CD8-positive, alpha-beta memory T cell (primary cell): ENCODE measurements at regions not wholly inside any gene's neighbourhood (a gene's known extent, or its start where the extent isn't known, plus 50 kb on each side); places are given as distances from the start of the nearest gene placed in this dataset.

Source experiments
- CTCF ChIA-PET: fragments of 350-600 bp; sonication (Branson Sonifier 250); formaldehyde crosslinking; loops from one replicate; lab custom pipeline; 2021; ENCODE audit warnings: antibody characterized with exemption; lab: Charles Lee
- POLR2A ChIA-PET: fragments of 350-600 bp; sonication (Branson Sonifier 250); formaldehyde crosslinking; loops from one replicate; lab custom pipeline; 2021; ENCODE audit warnings: antibody characterized with exemption; lab: Charles Lee
- DNase-seq, 5 donors: peaks; one replicate each; pipeline versions ENCODE4 v3.0.0 to v3.0.0-alpha.2; 2020 to 2022; ENCODE audit warnings: mixed read lengths in 1 of 5
- H3K27ac ChIP-seq: one replicate; pipeline ENCODE4 v1.7.0; 2013; ENCODE audit warnings: low read depth, mild to moderate bottlenecking, low read length, moderate library complexity
- H3K27me3 ChIP-seq: 2 replicates; pipeline ENCODE4 v1.7.0; 2013; ENCODE audit warnings: low read length, mild to moderate bottlenecking; ENCODE audit not compliant: insufficient read depth, poor library complexity, severe bottlenecking
- H3K36me3 ChIP-seq: 2 replicates; pipeline ENCODE4 v1.7.0; 2013; ENCODE audit warnings: mild to moderate bottlenecking, low read length, moderate library complexity; ENCODE audit not compliant: insufficient read depth
- H3K4me1 ChIP-seq: 2 replicates; pipeline ENCODE4 v1.7.0; 2013; ENCODE audit warnings: mild to moderate bottlenecking, low read length, moderate library complexity; ENCODE audit not compliant: insufficient read depth
- H3K4me3 ChIP-seq: 2 replicates; pipeline ENCODE4 v1.7.0; 2013; ENCODE audit warnings: mild to moderate bottlenecking, low read length
- H3K9me3 ChIP-seq: 2 replicates; pipeline ENCODE4 v1.7.0; 2013; ENCODE audit warnings: mild to moderate bottlenecking, low read length
- H3K27ac Mint-ChIP-seq, 8 donors: one replicate each; pipeline ENCODE4 v1.8.0; 2020 to 2021; ENCODE audit warnings: mixed read lengths in 8 of 8, mild to moderate bottlenecking in 6 of 8, inconsistent platforms in 3 of 8, moderate library complexity in 3 of 8
- H3K27me3 Mint-ChIP-seq, 2 donors: one replicate each; pipeline ENCODE4 v1.8.0; 2020 to 2021; ENCODE audit warnings: mixed read lengths in 2 of 2, mild to moderate bottlenecking in 1 of 2, moderate library complexity in 1 of 2
- H3K36me3 Mint-ChIP-seq, 3 donors: one replicate each; pipeline ENCODE4 v1.8.0; 2020 to 2021; ENCODE audit warnings: mixed read lengths in 3 of 3, inconsistent platforms in 1 of 3, mild to moderate bottlenecking in 1 of 3
- H3K4me1 Mint-ChIP-seq, 3 donors: one replicate each; pipeline ENCODE4 v1.8.0; 2020 to 2021; ENCODE audit warnings: mixed read lengths in 3 of 3, inconsistent platforms in 1 of 3, mild to moderate bottlenecking in 1 of 3
- H3K4me3 Mint-ChIP-seq, 7 donors: one replicate each; pipeline ENCODE4 v1.8.0; 2020 to 2021; ENCODE audit warnings: mixed read lengths in 7 of 7, mild to moderate bottlenecking in 6 of 7, moderate library complexity in 4 of 7, inconsistent platforms in 2 of 7
- H3K9me3 Mint-ChIP-seq, 5 donors: one replicate each; pipeline ENCODE4 v1.8.0; 2020 to 2022; ENCODE audit warnings: mixed read lengths in 5 of 5, mild to moderate bottlenecking in 3 of 5, moderate library complexity in 2 of 5, inconsistent platforms in 1 of 5

DNA sequence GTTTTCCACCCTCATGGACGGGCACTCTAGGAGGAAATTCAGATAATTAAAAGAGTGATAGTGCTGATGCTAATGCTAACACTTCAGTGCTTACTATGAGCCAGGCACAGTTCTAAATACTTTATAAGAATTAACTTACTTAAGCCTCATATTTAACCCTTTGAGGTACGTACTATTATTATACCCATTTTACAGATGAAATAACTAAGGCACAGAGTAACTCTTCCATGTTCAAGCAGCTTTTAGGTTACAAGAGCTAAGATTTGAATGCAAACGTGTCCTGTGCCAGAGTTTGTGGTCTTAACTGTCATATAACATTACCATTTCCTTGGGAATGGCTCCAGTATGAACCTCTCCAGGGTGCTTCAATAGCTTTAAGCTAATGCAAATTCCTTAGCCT, 114.7 kb upstream of the PRR23C start:
- H3K9me3 ChIP-seq: no peaks in the 10 kb centered on the region
- H3K27ac ChIP-seq: no peak overlapping the region
- no peak overlapping the region for H3K27ac Mint-ChIP-seq
- H3K27me3 Mint-ChIP-seq: peaks cover 0 to 1% of the 10 kb centered on the region in 2 donors
- no peak overlapping the region for H3K4me3 ChIP-seq
- no peaks in the 10 kb centered on the region for H3K36me3 Mint-ChIP-seq
- H3K4me1 ChIP-seq: no peaks in the 10 kb centered on the region
- peaks cover 0 to 6% (median 0%) of the 10 kb centered on the region in 5 donors for H3K9me3 Mint-ChIP-seq
- ChIA-PET POLR2A (no interaction called here), CTCF (no interaction called here)
- H3K4me3 Mint-ChIP-seq: no peak overlapping the region
- no peaks in the 10 kb centered on the region for H3K36me3 ChIP-seq
- no peaks in the 10 kb centered on the region for H3K27me3 ChIP-seq
- DNase-seq: no peak
- no peaks in the 10 kb centered on the region for H3K4me1 Mint-ChIP-seq

DNA sequence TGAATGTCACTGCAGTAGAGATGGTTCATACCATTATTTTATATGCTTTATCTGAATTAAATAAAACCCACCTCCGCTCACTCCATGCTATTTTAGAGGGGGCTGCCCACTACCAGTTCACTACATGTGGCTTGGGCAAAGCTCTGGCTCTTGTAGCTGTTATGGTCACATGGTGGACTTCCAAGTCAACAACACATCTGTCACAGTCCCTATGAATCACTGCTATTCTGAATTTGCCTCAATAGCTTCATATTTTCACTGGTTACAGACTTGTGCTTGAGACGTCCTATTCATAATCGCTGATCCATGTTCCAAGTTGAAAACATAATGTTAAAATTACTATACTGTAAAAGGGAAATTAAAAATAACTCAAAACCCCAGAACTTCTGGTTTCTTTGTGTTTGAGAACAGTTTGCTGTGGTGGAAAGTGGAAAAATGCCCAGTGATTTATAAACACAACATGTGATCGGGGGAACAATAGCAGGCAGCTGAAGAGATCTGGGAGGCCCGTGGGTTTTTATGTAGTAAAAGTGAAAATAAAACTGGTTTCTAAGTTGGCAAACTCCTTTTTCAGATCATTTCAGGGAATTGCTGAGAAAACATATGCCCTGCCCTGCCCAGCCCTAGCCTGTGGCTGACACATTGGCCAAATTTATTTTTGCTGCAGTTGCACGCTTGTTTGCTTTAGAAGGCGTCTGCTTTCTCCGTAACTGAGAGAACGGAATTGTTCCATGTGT, 128.8 kb upstream of the PRR23C start:
- Histone ChIP-seq H3K27ac (no peak overlapping the region), H3K4me3 (no peak overlapping the region), H3K4me1 (no peaks in the 10 kb centered on the region), H3K9me3 (no peaks in the 10 kb centered on the region), H3K27me3 (no peaks in the 10 kb centered on the region), H3K36me3 (no peaks in the 10 kb centered on the region)
- Mint-ChIP-seq H3K4me3 (peak overlapping the region in 1 of 7 donors; percentile 13), H3K4me1 (peaks cover 2 to 4% (median 3%) of the 10 kb centered on the region in 3 donors), H3K9me3 (peaks cover 0 to 11% (median 4%) of the 10 kb centered on the region in 5 donors), H3K27me3 (peaks cover 11 to 12% of the 10 kb centered on the region in 2 donors), H3K27ac (no peak overlapping the region), H3K36me3 (no peaks in the 10 kb centered on the region)
- ChIA-PET CTCF (no interaction called here), POLR2A (no interaction called here)
- DNase-seq: no peak

DNA sequence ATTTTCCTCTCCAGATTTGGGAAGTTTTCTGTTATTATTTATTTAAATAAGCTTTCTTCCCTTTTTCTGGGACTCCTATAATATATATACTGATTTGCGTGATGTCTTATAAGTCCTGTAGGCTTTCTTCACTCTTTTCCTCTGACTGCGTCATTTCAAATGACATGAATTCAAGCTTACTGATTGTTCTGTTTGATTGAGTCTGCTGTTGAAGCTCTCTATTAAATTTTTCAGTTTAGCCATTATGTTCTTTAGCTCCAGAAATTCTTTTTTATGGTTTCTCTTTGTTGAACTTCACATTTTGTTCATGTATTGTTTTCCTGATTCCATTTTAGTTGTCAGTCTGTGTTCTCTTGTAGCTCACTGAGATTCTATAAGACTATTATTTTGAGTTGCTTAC, 135.8 kb upstream of the PRR23C start:
- no peaks in the 10 kb centered on the region for H3K9me3 ChIP-seq
- no peaks in the 10 kb centered on the region for H3K4me1 ChIP-seq
- Mint-ChIP-seq H3K9me3 (peaks cover 13 to 18% (median 13%) of the 10 kb centered on the region in 5 donors), H3K27ac (no peak overlapping the region), H3K27me3 (peaks cover 3 to 8% of the 10 kb centered on the region in 2 donors), H3K4me1 (no peaks in the 10 kb centered on the region), H3K36me3 (no peaks in the 10 kb centered on the region), H3K4me3 (no peak overlapping the region)
- no peak overlapping the region for H3K4me3 ChIP-seq
- POLR2A ChIA-PET: no interaction called here
- H3K27me3 ChIP-seq: no peaks in the 10 kb centered on the region
- CTCF ChIA-PET: no interaction called here
- DNase-seq: no peak
- H3K36me3 ChIP-seq: no peaks in the 10 kb centered on the region
- H3K27ac ChIP-seq: no peak overlapping the region

DNA sequence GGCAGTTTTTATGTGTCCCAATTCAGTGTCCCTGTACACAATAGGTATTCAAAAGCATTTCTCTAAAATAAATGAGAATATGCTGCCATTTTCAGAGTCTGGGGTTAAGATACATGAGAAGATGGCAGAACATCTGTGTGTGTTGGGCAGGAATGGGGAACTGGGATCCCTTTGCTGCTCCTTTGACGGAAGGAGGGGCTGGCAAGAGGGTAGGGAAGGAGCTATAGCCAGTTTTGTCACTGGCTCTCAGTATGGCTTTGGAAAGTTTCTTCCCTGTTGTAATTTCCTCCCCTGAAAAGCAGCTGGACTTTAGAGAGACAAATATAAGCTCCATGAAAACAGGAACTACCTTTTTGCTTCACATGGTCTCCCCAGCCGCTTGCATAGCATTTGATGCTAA, 137.5 kb upstream of the PRR23C start:
- Mint-ChIP-seq H3K27me3 (peaks cover 2 to 8% of the 10 kb centered on the region in 2 donors), H3K4me1 (no peaks in the 10 kb centered on the region), H3K36me3 (no peaks in the 10 kb centered on the region), H3K27ac (no peak overlapping the region), H3K9me3 (peaks cover 11 to 18% (median 13%) of the 10 kb centered on the region in 5 donors), H3K4me3 (no peak overlapping the region)
- ChIA-PET CTCF (no interaction called here), POLR2A (no interaction called here)
- no peaks in the 10 kb centered on the region for H3K27me3 ChIP-seq
- no peak overlapping the region for H3K27ac ChIP-seq
- no peak for DNase-seq
- H3K4me1 ChIP-seq: no peaks in the 10 kb centered on the region
- H3K9me3 ChIP-seq: no peaks in the 10 kb centered on the region
- no peak overlapping the region for H3K4me3 ChIP-seq
- H3K36me3 ChIP-seq: no peaks in the 10 kb centered on the region

DNA sequence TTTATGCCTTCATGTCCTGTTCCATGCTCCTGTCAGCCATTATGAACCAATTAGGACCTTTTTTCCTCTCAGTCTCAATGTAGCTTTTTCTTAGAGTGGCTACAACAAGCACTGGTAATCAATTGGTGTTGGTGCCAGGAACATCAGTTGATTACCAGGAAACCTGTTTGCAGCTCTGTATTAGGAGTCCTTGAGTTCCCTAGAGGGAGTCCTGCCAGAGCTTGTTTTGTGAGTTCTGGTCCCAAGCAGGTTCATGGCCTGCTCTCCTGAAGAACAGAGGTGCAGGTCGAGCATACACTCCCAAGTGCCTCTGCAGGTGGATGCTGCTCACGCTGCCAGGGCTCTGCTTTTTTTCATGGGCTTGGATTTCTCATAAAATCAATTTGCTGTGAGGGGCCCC, 137.9 kb upstream of the PRR23C start:
- no peak overlapping the region for H3K27ac Mint-ChIP-seq
- POLR2A ChIA-PET: no interaction called here
- H3K27me3 Mint-ChIP-seq: peaks cover 1 to 8% of the 10 kb centered on the region in 2 donors
- no peak overlapping the region for H3K27ac ChIP-seq
- no peaks in the 10 kb centered on the region for H3K9me3 ChIP-seq
- no peak for DNase-seq
- H3K36me3 Mint-ChIP-seq: no peaks in the 10 kb centered on the region
- CTCF ChIA-PET: no interaction called here
- H3K4me3 Mint-ChIP-seq: no peak overlapping the region
- no peaks in the 10 kb centered on the region for H3K4me1 ChIP-seq
- H3K9me3 Mint-ChIP-seq: peaks cover 11 to 18% (median 13%) of the 10 kb centered on the region in 5 donors
- no peak overlapping the region for H3K4me3 ChIP-seq
- no peaks in the 10 kb centered on the region for H3K36me3 ChIP-seq
- H3K4me1 Mint-ChIP-seq: no peaks in the 10 kb centered on the region
- H3K27me3 ChIP-seq: no peaks in the 10 kb centered on the region

DNA sequence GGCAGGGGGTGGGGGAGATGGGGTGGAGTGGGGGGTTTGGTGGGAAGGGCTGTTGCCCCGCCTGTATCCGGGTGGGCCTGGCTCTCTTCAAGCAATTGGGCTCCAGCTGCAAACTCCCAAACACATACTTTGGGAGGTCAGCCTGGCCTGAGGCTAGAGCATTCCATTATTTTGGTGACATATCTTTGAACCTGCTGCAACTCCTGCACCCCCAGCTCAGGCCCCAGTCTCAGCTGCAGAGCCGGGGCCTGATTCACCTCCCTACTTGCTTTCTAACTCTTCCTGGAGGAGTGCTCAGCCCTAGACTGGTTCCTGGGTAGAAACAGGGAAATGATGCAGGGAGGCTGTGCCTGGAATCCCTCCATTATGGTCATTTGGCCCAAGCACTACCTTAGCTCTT, 140.8 kb upstream of the PRR23C start:
- Histone ChIP-seq H3K4me3 (no peak overlapping the region), H3K27me3 (no peaks in the 10 kb centered on the region), H3K27ac (no peak overlapping the region), H3K9me3 (no peaks in the 10 kb centered on the region), H3K4me1 (no peaks in the 10 kb centered on the region), H3K36me3 (no peaks in the 10 kb centered on the region)
- Mint-ChIP-seq H3K27ac (no peak overlapping the region), H3K27me3 (peaks cover 0 to 8% of the 10 kb centered on the region in 2 donors), H3K4me3 (no peak overlapping the region), H3K4me1 (no peaks in the 10 kb centered on the region), H3K36me3 (no peaks in the 10 kb centered on the region), H3K9me3 (peaks cover 3 to 11% (median 8%) of the 10 kb centered on the region in 5 donors)
- DNase-seq: no peak
- CTCF ChIA-PET: no interaction called here
- POLR2A ChIA-PET: no interaction called here

DNA sequence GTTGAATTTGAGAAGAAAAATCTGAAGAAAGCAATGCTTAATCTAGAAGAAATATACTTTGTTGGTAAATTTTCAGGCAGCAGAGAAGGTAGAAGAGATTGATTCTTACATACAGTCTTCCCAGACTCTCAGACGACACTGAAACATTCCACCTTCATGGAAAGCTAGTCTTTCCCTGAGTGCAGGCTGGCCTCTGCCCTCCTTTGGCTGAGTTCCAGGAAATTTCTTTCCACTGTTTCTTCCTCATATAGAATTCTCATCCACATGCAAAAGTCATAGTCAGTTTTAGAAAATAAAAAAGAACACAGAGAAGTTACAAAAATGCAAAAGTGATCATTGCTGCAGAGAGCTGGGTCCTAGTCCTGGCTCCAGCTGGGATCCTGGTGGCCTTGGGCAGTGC, 142.5 kb upstream of the PRR23C start:
- H3K4me1 Mint-ChIP-seq: no peaks in the 10 kb centered on the region
- DNase-seq: no peak
- POLR2A ChIA-PET: no interaction called here
- Histone ChIP-seq H3K36me3 (no peaks in the 10 kb centered on the region), H3K4me3 (no peak overlapping the region), H3K9me3 (no peaks in the 10 kb centered on the region), H3K4me1 (no peaks in the 10 kb centered on the region), H3K27ac (no peak overlapping the region), H3K27me3 (no peaks in the 10 kb centered on the region)
- peaks cover 0 to 8% of the 10 kb centered on the region in 2 donors for H3K27me3 Mint-ChIP-seq
- no peak overlapping the region for H3K27ac Mint-ChIP-seq
- no peaks in the 10 kb centered on the region for H3K36me3 Mint-ChIP-seq
- CTCF ChIA-PET: no interaction called here
- peaks cover 0 to 2% (median 0%) of the 10 kb centered on the region in 5 donors for H3K9me3 Mint-ChIP-seq
- no peak overlapping the region for H3K4me3 Mint-ChIP-seq

DNA sequence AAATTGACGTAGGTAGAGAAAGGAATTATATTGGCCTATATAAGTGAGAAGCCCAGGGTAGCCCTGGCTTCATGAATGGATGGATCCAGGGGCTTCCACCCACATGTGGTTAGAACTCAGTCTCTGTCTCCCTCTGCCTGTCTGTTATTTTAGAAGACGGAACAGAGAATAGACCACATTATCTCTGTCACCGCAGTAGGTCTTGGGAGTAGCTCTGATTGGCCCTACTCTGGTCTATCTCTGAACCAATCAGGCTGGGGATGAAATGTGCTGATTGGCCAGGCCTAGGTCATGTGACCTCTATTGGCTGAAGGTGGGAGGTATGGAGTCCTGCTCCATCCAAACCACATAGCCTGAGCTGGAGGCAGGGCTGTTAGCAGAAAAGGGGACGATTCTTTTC, 143.0 kb upstream of the PRR23C start:
- H3K4me3 Mint-ChIP-seq: no peak overlapping the region
- ChIA-PET CTCF (no interaction called here), POLR2A (no interaction called here)
- Histone ChIP-seq H3K36me3 (no peaks in the 10 kb centered on the region), H3K4me1 (no peaks in the 10 kb centered on the region), H3K9me3 (no peaks in the 10 kb centered on the region), H3K27me3 (no peaks in the 10 kb centered on the region), H3K27ac (no peak overlapping the region), H3K4me3 (no peak overlapping the region)
- no peak overlapping the region for H3K27ac Mint-ChIP-seq
- no peak for DNase-seq
- H3K9me3 Mint-ChIP-seq: peaks cover 0 to 2% (median 0%) of the 10 kb centered on the region in 5 donors
- H3K27me3 Mint-ChIP-seq: peaks cover 0 to 8% of the 10 kb centered on the region in 2 donors
- H3K4me1 Mint-ChIP-seq: no peaks in the 10 kb centered on the region
- H3K36me3 Mint-ChIP-seq: no peaks in the 10 kb centered on the region
